ENCODE measurements at regions not wholly inside any gene's neighbourhood (a gene's known extent, or its start where the extent isn't known, plus 50 kb on each side); places are given as distances from the start of the nearest gene placed in this dataset.

- TF ChIP-seq, protein P1, sequence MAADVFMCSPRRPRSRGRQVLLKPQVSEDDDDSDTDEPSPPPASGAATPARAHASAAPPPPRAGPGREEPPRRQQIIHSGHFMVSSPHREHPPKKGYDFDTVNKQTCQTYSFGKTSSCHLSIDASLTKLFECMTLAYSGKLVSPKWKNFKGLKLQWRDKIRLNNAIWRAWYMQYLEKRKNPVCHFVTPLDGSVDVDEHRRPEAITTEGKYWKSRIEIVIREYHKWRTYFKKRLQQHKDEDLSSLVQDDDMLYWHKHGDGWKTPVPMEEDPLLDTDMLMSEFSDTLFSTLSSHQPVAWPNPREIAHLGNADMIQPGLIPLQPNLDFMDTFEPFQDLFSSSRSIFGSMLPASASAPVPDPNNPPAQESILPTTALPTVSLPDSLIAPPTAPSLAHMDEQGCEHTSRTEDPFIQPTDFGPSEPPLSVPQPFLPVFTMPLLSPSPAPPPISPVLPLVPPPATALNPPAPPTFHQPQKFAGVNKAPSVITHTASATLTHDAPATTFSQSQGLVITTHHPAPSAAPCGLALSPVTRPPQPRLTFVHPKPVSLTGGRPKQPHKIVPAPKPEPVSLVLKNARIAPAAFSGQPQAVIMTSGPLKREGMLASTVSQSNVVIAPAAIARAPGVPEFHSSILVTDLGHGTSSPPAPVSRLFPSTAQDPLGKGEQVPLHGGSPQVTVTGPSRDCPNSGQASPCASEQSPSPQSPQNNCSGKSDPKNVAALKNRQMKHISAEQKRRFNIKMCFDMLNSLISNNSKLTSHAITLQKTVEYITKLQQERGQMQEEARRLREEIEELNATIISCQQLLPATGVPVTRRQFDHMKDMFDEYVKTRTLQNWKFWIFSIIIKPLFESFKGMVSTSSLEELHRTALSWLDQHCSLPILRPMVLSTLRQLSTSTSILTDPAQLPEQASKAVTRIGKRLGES (CRISPR knock-in tag; IDR thresholded peaks at IDR 0.05; ENCODE audit: borderline replicate concordance): no peak
- TF ChIP-seq CTCF (CRISPR knock-in tag; IDR thresholded peaks at IDR 0.05) (peak; percentile 23; the same call in 1 of the 2 replicates), POLR2A (IDR thresholded peaks at IDR 0.05; ENCODE audit: insufficient read depth in 1 of 2, low read depth in 2 of 2, low read length in 2 of 2) (no peak; a peak in 1 of 4 replicates), MIER3 (CRISPR knock-in tag; IDR thresholded peaks at IDR 0.05; ENCODE audit: borderline replicate concordance) (peak; percentile 71; the same call in 1 of the 2 replicates), ARHGAP35 (CRISPR knock-in tag; IDR thresholded peaks at IDR 0.05; ENCODE audit: borderline replicate concordance) (no peak), PHF8 (CRISPR knock-in tag; IDR thresholded peaks at IDR 0.05) (no peak), CBX1 (IDR thresholded peaks at IDR 0.05; ENCODE audit: low read depth) (no peak), STAT5B (CRISPR knock-in tag; IDR thresholded peaks at IDR 0.05) (no peak), ZSCAN9 (CRISPR knock-in tag; IDR thresholded peaks at IDR 0.05; ENCODE audit: borderline replicate concordance) (no peak; the same call in 1 of the 2 replicates), STAT6 (CRISPR knock-in tag; IDR thresholded peaks at IDR 0.05; ENCODE audit: borderline replicate concordance) (no peak), EP300 (IDR thresholded peaks at IDR 0.05; ENCODE audit: low read depth in 2 of 2, low read length in 2 of 2) (peak in 1 of 2 experiments; percentile 91; a peak in 2 of 4 replicates), EP300 (CRISPR knock-in tag; IDR thresholded peaks at IDR 0.05; ENCODE audit: borderline replicate concordance) (0 out of 2 replicates have a peak, but pooled peaks have one; percentile 27), KLF11 (CRISPR knock-in tag; IDR thresholded peaks at IDR 0.05) (no peak), FOXK1 (CRISPR knock-in tag; IDR thresholded peaks at IDR 0.05; ENCODE audit: borderline replicate concordance, low read depth) (no peak), MXI1 (IDR thresholded peaks at IDR 0.05; ENCODE audit: borderline replicate concordance, low read depth, low read length) (no peak), HMGXB4 (CRISPR knock-in tag; IDR thresholded peaks at IDR 0.05; ENCODE audit: borderline replicate concordance in 1 of 2, low read depth in 1 of 2) (no peak), ZNF234 (CRISPR knock-in tag; conservative IDR thresholded peaks at IDR 0.05) (no peak), TBX2 (CRISPR knock-in tag; IDR thresholded peaks at IDR 0.05; ENCODE audit: borderline replicate concordance) (peak; percentile 69), PCBP1 (IDR thresholded peaks at IDR 0.05; ENCODE audit: borderline replicate concordance, low read depth, low read length) (no peak), JUN (CRISPR knock-in tag; IDR thresholded peaks at IDR 0.05) (no peak), ZFP36 (IDR thresholded peaks at IDR 0.05; ENCODE audit: borderline replicate concordance, low read depth, low read length, partially characterized antibody) (no peak)
Observed at GRCh38 chr11:116424615-116425261, 348.0 kb downstream of the BUD13 start (continued).

All from HepG2 (cell line).